ENCODE measurements at regions not wholly inside any gene's neighbourhood (a gene's known extent, or its start where the extent isn't known, plus 50 kb on each side); places are given as distances from the start of the nearest gene placed in this dataset.

DNA sequence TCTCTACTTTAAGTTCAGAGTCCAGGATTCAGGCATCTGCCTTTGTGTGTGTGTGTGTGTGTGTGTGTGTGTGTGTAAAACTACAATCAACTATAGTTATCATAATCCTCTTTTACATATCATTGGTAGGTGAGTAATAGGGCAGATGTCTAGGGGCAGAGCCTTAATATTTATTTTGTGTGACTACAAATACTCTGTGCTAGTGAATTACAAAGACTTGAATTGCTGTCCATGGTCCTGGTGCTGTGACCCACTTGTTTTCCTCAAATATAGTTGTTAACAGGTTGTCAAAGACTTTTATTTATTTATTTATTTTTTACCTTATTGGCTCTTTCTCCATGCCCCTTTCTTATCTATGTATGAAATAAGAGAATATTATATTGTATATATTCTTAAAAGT lies 196.8 kb downstream of the ANXA1 start:
- DNase-seq (ENCODE audit: low read depth) = no peak
- TF ChIP-seq, protein P1, sequence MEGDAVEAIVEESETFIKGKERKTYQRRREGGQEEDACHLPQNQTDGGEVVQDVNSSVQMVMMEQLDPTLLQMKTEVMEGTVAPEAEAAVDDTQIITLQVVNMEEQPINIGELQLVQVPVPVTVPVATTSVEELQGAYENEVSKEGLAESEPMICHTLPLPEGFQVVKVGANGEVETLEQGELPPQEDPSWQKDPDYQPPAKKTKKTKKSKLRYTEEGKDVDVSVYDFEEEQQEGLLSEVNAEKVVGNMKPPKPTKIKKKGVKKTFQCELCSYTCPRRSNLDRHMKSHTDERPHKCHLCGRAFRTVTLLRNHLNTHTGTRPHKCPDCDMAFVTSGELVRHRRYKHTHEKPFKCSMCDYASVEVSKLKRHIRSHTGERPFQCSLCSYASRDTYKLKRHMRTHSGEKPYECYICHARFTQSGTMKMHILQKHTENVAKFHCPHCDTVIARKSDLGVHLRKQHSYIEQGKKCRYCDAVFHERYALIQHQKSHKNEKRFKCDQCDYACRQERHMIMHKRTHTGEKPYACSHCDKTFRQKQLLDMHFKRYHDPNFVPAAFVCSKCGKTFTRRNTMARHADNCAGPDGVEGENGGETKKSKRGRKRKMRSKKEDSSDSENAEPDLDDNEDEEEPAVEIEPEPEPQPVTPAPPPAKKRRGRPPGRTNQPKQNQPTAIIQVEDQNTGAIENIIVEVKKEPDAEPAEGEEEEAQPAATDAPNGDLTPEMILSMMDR (IDR thresholded peaks at IDR 0.05; ENCODE audit: control insufficient read depth, insufficient read depth, low read depth, low read length, missing control alignments) = no peak
- H3K4me3 ChIP-seq (ENCODE audit: control insufficient read depth, low read depth, low read length) = no peak overlapping the region

DNA sequence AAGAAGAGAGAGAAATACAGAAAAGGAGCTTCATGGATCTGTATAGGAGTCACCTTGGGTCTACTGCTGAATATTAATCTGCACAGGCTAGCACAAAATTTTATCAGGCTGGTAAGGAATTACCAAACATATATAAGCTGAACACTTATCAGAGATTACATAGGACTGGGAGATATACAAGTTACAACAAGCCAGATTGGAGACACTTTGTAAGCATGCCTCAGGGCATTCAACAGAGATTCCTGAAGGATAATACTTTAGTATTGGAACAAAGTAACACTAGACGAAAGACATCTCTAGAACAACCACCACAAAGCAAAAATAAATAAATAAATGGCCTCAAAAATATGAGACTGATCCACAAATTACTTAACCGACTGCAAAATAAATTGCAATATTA lies 197.8 kb downstream of the ANXA1 start:
- DNase-seq (ENCODE audit: low read depth) = no peak
- TF ChIP-seq, protein P1 (IDR thresholded peaks at IDR 0.05; ENCODE audit: control insufficient read depth, insufficient read depth, low read depth, low read length, missing control alignments) = no peak
- H3K4me3 ChIP-seq (ENCODE audit: control insufficient read depth, low read depth, low read length) = no peak overlapping the region

- H3K4me3 ChIP-seq (ENCODE audit: control insufficient read depth, low read depth, low read length) = no peak overlapping the region
- TF ChIP-seq, protein P1 (IDR thresholded peaks at IDR 0.05; ENCODE audit: control insufficient read depth, insufficient read depth, low read depth, low read length, missing control alignments) = no peak
- DNase-seq (ENCODE audit: low read depth) = no peak
Measured at GRCh38 chr9:73357607-73358006, 205.9 kb downstream of the ANXA1 start.

DNA sequence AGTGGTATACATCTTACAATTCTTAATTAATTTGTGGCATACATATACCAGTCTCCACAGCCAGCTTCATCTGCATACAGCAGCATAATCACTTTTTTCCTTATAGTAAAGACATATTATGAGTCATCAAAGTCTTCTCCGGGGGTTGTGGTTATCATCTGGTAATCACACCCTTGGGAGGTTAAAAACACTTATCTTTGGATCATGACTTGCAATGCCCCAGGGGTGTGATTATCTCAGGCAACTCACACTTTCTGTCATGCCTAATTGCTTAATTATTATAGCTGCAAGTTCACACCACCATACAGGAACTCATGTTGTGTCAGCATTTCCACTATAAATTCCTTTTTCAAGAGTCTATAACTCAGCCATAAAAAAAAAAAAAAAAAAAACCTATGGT lies 218.4 kb downstream of the ANXA1 start:
- TF ChIP-seq, protein P1 (IDR thresholded peaks at IDR 0.05; ENCODE audit: control insufficient read depth, insufficient read depth, low read depth, low read length, missing control alignments) = no peak
- no peak overlapping the region for H3K4me3 ChIP-seq (ENCODE audit: control insufficient read depth, low read depth, low read length)
- DNase-seq (ENCODE audit: low read depth) = no peak

DNA sequence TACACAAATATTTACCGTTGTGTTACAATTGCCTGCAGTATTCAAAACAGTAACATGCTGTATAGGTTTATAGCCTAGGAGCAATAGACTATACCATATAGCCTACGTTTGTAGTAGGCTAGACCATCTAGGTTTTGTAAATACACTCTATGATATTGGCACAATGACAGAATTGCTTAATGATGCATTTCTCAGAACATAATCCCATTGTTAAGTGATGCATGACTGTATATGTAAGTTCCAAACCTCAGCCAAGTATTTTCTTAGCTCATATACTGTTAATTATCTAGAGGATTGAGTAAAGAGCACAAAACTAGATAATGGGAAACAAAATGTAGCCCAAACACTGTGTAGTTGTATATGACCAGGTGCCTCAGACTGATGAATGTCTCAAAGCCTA lies 220.1 kb downstream of the ANXA1 start:
- TF ChIP-seq, protein P1 (IDR thresholded peaks at IDR 0.05; ENCODE audit: control insufficient read depth, insufficient read depth, low read depth, low read length, missing control alignments) = no peak
- H3K4me3 ChIP-seq (ENCODE audit: control insufficient read depth, low read depth, low read length) = no peak overlapping the region
- DNase-seq (ENCODE audit: low read depth) = no peak

- no peak for DNase-seq (ENCODE audit: low read depth)
- TF ChIP-seq, protein P1 (IDR thresholded peaks at IDR 0.05; ENCODE audit: control insufficient read depth, insufficient read depth, low read depth, low read length, missing control alignments) = no peak
Measured at GRCh38 chr9:73380411-73380810, 228.7 kb downstream of the ANXA1 start.

More at GRCh38 chr9:73380411-73380810, 228.7 kb downstream of the ANXA1 start:
- H3K4me3 ChIP-seq (ENCODE audit: control insufficient read depth, low read depth, low read length) = no peak overlapping the region

All from AG09309 (cell line).